ENCODE measurements at regions not wholly inside any gene's neighbourhood (a gene's known extent, or its start where the extent isn't known, plus 50 kb on each side); places are given as distances from the start of the nearest gene placed in this dataset.

GRCh38 chr1:71190843-71191242, 110.0 kb upstream of the ZRANB2 start:
- no peak for FAIRE-seq

GRCh38 chr1:71184410-71184809, 103.6 kb upstream of the ZRANB2 start:
- FAIRE-seq (no peak), DNase-seq (ENCODE audit: low spot score) (no peak)

More at GRCh38 chr1:71190843-71191242, 110.0 kb upstream of the ZRANB2 start:
- no peak for DNase-seq (ENCODE audit: low spot score)

- no peak for DNase-seq (ENCODE audit: low spot score)
- no peak for FAIRE-seq
Observed at GRCh38 chr1:71179997-71180396, 99.2 kb upstream of the ZRANB2 start.

- no peak for DNase-seq (ENCODE audit: low spot score)
- no peak for FAIRE-seq
Observed at GRCh38 chr1:71170925-71171324, 90.1 kb upstream of the ZRANB2 start.

GRCh38 chr1:71167505-71167904, 86.7 kb upstream of the ZRANB2 start:
- FAIRE-seq = no peak
- DNase-seq (ENCODE audit: low spot score) = no peak

GRCh38 chr1:71166178-71167173, 85.6 kb upstream of the ZRANB2 start:
- no peak for FAIRE-seq
- DNase-seq (ENCODE audit: low spot score) = no peak

GRCh38 chr1:71157715-71158114, 76.9 kb upstream of the ZRANB2 start:
- no peak for FAIRE-seq

GRCh38 chr1:71157151-71157550, 76.3 kb upstream of the ZRANB2 start:
- no peak for FAIRE-seq

More at GRCh38 chr1:71157715-71158114, 76.9 kb upstream of the ZRANB2 start:
- DNase-seq (ENCODE audit: low spot score) = no peak

GRCh38 chr1:71156590-71156989, 75.8 kb upstream of the ZRANB2 start:
- DNase-seq (ENCODE audit: low spot score) = no peak
- FAIRE-seq = no peak

More at GRCh38 chr1:71157151-71157550, 76.3 kb upstream of the ZRANB2 start:
- DNase-seq (ENCODE audit: low spot score) = no peak

- FAIRE-seq = no peak
- DNase-seq (ENCODE audit: low spot score) = no peak
Observed at GRCh38 chr1:71154429-71154828, 73.6 kb upstream of the ZRANB2 start.

GRCh38 chr1:71153826-71154225, 73.0 kb upstream of the ZRANB2 start:
- DNase-seq (ENCODE audit: low spot score) = no peak
- no peak for FAIRE-seq

GRCh38 chr1:71147637-71148360, 67.0 kb upstream of the ZRANB2 start:
- FAIRE-seq (no peak), DNase-seq (ENCODE audit: low spot score) (no peak)

GRCh38 chr1:71135571-71135970, 54.7 kb upstream of the ZRANB2 start:
- FAIRE-seq (no peak), DNase-seq (ENCODE audit: low spot score) (no peak)

Measured in urothelium cell line (cell line).